SW480 (cell line): ENCODE measurements at regions not wholly inside any gene's neighbourhood (a gene's known extent, or its start where the extent isn't known, plus 50 kb on each side); places are given as distances from the start of the nearest gene placed in this dataset.

ENCODE experiments used
- DNase-seq: peaks from one replicate; pipeline ENCODE4 v3.0.0-alpha.2; 2016; ENCODE audit warnings: low spot score

- no peak for DNase-seq
Observed at GRCh38 chr12:118608770-118609344, 232.5 kb downstream of the SUDS3 start.

GRCh38 chr12:118611295-118611694, 234.9 kb downstream of the SUDS3 start:
- no peak for DNase-seq

DNA sequence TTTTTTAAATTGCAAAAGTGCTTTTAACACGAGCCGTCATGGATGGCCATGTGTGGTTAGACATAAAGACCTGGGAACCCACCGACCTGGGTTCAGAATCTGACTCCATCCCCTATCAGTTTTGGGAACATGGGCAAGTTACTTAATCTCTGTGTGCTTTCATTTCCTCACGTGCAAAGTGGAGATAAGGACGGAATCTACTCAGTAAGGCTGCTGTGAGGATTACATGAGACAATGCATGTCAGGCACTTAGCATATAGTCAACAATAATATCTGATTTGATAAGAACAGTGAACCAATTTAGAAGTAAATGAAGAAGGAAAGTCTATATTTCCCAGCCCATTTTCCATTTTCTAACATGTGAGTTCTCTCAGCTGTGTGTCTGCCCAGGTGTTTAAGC, 235.4 kb downstream of the SUDS3 start:
- no peak for DNase-seq

DNA sequence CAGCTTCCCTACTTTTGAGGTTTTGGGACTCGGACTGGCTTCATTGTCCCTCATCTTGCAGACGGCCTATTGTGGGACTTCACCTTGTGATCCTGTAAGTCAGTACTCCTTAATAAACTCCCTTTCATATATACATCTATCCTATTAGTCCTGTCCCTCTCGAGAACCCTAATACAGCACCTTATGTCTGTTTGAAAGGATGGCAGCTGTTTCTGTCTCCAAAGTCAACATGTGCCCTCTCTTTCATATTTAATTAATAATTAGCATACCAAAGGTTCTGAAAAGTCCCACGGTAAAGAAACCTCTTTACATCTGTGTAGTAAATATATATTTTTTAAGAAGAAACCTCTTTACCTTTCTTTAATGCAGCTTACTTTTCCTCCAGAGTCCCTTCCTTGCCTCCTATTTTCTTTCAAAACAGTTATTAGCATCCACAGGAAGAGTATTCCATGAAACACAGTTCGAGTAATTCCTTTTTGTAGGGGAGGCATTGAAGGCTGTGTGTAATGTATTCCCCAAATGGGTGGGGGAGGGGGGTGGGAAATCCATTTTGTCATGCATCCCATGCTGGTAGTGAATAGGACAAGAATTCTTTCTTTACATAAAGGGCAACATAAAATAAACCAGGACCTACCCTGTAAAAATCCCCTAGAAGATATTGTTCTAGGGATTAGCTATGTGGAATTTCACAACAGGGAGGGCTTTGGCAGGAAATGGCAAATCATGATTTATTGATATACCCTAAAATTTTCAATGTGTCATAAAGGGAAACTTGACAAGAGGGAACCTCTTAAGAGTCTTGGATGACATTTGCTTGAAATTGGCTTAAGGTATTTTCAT, 241.5 kb downstream of the SUDS3 start:
- DNase-seq, result no peak

GRCh38 chr12:118618695-118619094, 242.3 kb downstream of the SUDS3 start:
- DNase-seq, result no peak

DNA sequence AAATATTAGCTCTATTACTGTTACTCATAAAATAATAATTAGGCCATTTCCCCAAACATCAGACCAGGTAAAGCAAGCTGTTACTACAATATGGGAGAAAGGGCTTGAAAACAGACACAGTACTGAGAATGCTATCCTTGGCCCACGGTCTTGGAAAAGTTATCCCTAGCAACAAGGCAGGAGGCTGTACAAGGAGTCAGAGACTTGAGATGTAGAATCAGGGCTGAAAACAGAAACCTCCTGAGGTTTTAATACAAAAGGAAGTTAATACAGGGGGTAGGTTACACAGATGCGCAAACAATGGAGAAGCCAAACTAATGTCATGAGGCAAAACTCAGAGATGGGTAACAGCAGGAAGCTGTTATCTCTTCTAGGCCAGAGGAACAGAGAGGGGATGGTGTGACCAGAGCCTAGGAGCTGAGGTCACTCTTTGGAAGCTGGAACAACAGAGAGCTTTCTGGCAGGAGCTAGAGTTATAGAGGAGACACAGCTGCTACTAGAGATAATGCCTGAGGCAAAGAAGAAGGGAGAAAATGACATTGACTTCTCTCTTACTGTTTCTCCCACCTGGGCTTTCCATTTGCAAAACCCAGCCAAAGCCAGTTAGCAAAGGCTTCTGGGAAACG, 248.8 kb downstream of the SUDS3 start:
- DNase-seq, result no peak

- no peak for DNase-seq
Observed at GRCh38 chr12:118633071-118633470, 256.7 kb downstream of the SUDS3 start.

- DNase-seq, result no peak
Observed at GRCh38 chr12:118635276-118635675, 258.9 kb downstream of the SUDS3 start.

GRCh38 chr12:118637767-118638370, 261.5 kb downstream of the SUDS3 start:
- no peak for DNase-seq

- no peak for DNase-seq
Observed at GRCh38 chr12:118641249-118641648, 264.9 kb downstream of the SUDS3 start.

- DNase-seq, result no peak
Observed at GRCh38 chr12:118645219-118645618, 268.9 kb downstream of the SUDS3 start.

DNA sequence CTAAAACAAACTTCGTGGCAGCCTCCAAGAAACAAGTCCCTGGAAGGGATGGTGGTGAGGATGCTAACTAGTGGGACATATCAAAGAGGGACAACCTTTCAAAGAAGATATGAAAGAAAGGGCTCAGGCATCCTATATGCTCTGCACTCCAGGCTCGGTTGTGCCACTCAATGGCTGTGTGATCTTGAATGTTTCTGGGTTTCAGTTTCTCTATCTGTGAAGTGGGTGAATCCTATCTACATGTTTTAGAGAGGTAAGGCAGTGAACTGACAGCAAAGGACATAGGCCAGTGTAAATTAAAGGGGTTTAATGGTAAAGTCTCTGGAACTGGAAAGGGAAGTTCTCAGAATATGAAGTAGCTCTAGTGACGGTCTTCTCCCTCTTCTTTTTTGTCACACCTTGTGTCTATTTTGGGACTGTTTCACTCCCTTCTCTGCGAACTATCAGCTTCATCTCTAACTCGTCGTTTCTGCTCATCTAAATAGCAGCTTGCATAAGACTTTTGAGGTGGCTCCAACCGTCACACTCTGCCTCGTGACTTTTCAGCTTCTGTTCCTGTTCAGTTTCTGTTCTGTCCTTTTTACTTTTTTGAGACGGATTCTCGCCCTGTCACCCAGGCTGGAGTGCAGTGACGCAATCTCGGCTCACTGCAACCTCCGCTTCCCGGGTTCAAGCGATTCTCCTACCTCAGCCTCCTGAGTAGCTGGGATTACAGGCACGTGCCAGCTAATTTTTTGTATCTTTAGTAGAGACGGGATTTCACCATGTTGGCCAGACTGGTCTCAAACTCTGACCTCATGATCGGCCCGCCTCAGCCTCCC, 273.6 kb downstream of the SUDS3 start:
- no peak for DNase-seq

DNA sequence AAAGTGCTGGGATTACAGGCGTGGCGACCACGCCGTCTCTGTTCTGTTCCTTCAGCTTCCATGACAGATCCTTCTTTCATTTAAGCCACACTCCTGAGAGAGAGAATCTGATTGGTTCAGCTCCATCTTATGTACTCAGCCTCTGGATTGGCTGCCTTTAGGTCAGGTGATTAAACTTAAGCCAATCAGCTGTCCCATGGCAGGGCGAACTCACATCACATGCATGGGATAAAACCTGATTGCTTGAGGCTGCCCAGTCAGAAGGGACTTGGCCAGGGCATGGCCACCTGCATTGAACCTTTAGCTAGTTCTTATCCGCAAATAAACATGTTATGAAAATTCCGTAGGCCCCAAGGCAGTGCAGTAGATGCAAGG, 274.2 kb downstream of the SUDS3 start:
- DNase-seq, result no peak

- no peak for DNase-seq
Observed at GRCh38 chr12:118651487-118651886, 275.1 kb downstream of the SUDS3 start.

GRCh38 chr12:118655588-118655987, 279.2 kb downstream of the SUDS3 start:
- DNase-seq, result no peak

DNA sequence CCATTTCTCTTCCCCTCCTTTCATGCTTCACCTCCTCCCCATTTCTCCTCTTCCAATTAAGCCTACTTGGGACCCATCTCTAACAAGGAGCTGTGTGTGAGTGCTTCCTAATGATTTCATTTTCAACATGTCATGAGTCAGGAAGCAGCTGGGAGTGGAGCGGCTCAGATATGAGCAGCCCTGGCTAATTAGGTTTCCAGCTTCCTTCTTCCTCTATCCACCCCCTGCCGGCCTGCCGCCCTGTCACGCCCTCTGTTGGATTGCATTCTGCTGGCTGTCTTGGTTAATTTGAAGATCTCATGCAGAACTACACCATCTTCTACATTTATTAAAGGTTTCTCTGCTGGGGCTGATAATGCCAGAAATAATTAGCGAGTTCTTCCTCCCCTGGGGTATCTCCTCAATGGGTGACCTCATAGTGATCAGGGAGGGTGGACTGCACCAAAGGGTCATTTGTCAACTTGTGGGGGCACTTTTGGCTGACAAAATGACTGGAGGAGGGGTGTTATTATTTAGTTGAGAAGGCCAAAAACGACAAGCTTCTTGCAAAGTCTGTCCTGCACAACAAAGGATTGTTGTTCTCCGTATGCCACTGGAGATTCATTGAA, 300.9 kb upstream of the SRRM4 start:
- peak; percentile 10 for DNase-seq

GRCh38 chr12:118682656-118683055, 298.7 kb upstream of the SRRM4 start:
- DNase-seq, result no peak

DNA sequence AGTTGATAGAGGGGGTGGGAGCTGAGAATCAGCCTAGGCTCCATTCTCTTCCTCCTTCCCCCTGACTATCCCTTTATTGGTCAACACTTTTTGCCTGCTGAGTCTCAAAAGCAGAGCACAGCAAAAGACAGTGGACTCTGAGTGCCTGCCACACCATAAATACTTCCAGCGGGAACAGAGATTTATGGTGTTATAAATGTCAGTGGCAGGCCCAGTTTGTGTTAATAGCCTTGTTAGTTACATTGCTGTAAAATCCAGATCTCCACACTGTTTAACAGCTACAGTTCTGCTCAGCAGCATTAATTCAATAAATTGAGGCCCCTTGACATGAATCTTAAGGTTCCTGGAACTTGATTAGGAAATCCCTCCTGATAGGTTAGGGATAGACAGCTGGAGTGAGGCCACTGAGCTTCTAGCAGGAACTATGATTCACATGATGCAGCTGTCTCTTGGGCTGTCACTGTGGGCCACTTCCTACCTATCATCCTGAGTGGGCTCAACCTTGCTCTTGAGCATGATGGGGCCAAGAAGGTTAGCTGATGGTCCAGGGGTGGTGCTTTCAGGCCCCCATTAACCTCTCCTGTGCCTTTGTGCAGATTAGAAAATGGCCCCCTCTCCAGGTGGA, 295.2 kb upstream of the SRRM4 start:
- no peak for DNase-seq

- DNase-seq, result no peak
Observed at GRCh38 chr12:118689793-118690192, 291.5 kb upstream of the SRRM4 start.

GRCh38 chr12:118690506-118690905, 290.8 kb upstream of the SRRM4 start:
- DNase-seq, result no peak

- DNase-seq, result no peak
Observed at GRCh38 chr12:118694128-118694775, 287.1 kb upstream of the SRRM4 start.
